ENCODE measurements at regions not wholly inside any gene's neighbourhood (a gene's known extent, or its start where the extent isn't known, plus 50 kb on each side); places are given as distances from the start of the nearest gene placed in this dataset.

DNA sequence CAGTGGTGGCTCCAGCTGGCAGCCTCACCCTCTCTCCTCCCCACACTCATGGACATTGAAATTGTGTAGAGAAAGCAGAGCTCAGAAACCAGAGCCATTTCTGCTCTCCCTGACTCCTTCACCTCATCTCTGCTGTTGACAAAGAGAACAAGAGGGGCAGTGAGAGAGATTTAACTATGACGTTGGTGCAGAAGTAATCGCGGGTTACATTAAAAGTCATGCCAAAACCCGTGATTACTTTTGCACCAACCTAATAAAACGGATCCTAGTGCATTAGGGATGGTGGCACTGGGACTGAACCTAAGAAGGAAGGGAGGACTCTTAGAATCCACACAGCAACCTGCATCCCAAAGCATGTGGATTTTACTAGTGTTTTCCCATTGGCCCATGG lies 113.3 kb upstream of the CDC42EP3 start:
- Mint-ChIP-seq H3K4me1 (no peaks in the 10 kb centered on the region), H3K27me3 (peaks cover 1% of the 10 kb centered on the region), H3K27ac (no peak overlapping the region), H3K36me3 (peaks cover 12% of the 10 kb centered on the region), H3K9me3 (peaks cover 23% of the 10 kb centered on the region), H3K4me3 (no peak overlapping the region)

DNA sequence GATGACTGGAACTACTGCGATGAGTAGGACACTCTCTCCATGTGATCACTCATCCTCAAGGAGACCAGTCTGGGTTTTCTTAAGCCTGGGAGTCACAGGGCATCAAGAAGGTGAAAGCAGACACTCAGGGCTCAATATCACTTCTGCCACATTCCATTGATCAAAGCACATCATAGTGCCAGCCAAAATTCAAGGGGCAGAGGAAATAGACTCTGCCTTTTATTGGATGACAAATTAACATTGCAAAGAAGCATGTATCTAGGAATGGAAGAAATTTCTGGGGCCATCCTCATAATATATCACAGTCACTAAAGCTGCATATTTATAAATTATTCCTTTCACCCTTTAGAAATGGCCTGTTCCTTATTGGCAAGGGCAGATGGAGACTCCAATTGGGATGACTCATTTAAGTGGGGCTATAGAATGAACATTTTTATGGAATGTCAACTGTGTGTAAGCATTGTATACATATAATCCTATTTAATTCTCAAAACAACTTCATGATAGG lies 114.8 kb upstream of the CDC42EP3 start:
- Mint-ChIP-seq H3K4me1 (no peaks in the 10 kb centered on the region), H3K4me3 (no peak overlapping the region), H3K9me3 (peaks cover 27% of the 10 kb centered on the region), H3K27ac (no peak overlapping the region), H3K27me3 (peaks cover 1% of the 10 kb centered on the region), H3K36me3 (peaks cover 12% of the 10 kb centered on the region)

DNA sequence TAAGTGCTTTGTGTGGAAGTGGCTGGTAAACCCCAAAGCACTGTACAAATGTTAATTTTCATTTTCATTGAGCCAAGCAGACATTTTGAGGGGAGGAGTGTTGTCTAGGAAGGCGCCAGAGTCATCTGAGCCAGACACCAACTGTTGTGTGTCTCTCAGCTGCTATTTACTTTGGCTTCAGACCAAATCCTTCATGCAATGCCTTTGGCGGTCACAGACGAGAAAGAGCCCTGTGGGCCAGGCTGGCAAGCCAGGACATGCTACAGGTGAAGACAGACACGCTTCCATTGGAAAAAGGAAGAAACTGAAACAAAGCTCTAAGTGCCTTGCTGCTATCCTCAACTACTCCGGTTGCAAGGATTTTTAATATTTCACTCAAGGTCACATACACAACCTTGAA lies 115.4 kb upstream of the CDC42EP3 start:
- Mint-ChIP-seq H3K4me3 (no peak overlapping the region), H3K4me1 (no peaks in the 10 kb centered on the region), H3K36me3 (peaks cover 12% of the 10 kb centered on the region), H3K9me3 (peaks cover 27% of the 10 kb centered on the region), H3K27ac (no peak overlapping the region), H3K27me3 (peaks cover 1% of the 10 kb centered on the region)

- no peaks in the 10 kb centered on the region for H3K4me1 Mint-ChIP-seq
- H3K36me3 Mint-ChIP-seq, result peaks cover 12% of the 10 kb centered on the region
- H3K27me3 Mint-ChIP-seq, result peaks cover 1% of the 10 kb centered on the region
- no peak overlapping the region for H3K4me3 Mint-ChIP-seq
- H3K9me3 Mint-ChIP-seq, result peaks cover 27% of the 10 kb centered on the region
- no peak overlapping the region for H3K27ac Mint-ChIP-seq
Measured at GRCh38 chr2:37788602-37789209, 117.3 kb upstream of the CDC42EP3 start.

DNA sequence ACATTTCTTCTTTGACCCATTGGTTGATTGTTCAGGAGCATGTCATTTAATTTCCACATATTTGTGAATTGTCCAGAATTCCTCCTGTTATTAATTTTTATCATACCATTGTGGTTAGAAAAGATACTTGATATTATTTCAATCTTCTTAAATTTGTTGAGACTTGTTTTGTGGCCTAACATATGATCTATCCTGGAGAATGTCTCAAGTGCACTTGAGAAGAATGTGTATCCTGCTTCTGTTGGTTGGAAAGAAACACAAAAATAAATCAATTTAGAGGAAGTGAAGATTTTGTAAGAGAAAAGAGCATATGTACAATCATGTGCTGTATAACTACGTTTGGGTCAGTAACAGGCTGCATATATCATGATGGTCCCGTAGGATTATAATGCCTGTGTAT lies 118.6 kb upstream of the CDC42EP3 start:
- peaks cover 27% of the 10 kb centered on the region for H3K9me3 Mint-ChIP-seq
- no peak overlapping the region for H3K27ac Mint-ChIP-seq
- peaks cover 12% of the 10 kb centered on the region for H3K36me3 Mint-ChIP-seq
- no peaks in the 10 kb centered on the region for H3K4me1 Mint-ChIP-seq
- peaks cover 1% of the 10 kb centered on the region for H3K27me3 Mint-ChIP-seq
- no peak overlapping the region for H3K4me3 Mint-ChIP-seq

DNA sequence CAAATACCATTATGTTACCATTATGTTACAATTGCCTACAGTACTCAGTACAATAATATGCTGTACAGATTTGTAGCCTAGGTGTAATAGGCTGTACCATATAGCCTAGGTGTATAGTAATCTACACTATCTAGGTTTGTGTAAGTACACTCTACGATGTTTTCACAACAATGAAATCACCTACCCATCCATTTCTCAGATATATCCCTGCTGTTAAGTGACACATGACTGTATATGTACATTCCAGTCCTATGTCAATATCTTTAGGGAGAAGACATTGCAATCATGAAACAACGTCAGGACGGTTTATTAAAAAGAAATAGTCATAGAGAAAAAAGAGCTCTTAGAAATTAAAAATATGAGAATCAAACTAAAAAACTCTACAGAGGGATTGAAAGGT lies 119.0 kb upstream of the CDC42EP3 start:
- no peak overlapping the region for H3K27ac Mint-ChIP-seq
- peaks cover 1% of the 10 kb centered on the region for H3K27me3 Mint-ChIP-seq
- H3K4me1 Mint-ChIP-seq, result no peaks in the 10 kb centered on the region
- no peak overlapping the region for H3K4me3 Mint-ChIP-seq
- H3K36me3 Mint-ChIP-seq, result peaks cover 12% of the 10 kb centered on the region
- peaks cover 27% of the 10 kb centered on the region for H3K9me3 Mint-ChIP-seq

DNA sequence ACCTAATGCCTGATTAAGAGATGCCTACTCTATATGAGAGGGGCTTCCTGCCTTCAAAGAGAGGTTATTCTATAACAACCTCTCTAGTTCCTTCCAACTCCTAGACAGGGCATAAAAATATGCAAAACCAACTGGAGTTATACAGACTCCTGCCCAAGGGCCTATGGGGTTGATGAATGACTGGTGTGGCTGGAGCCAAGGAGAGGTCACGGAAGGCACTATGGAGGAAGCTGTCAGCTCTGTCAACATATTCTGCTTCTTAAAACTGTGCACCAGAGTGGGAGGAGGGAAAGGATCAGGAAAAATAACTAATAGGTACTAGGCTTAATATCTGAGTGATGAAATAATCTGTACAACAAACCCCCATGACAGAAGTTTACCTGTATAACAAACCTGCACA lies 120.9 kb upstream of the CDC42EP3 start:
- Mint-ChIP-seq H3K4me3 (no peak overlapping the region), H3K4me1 (no peaks in the 10 kb centered on the region), H3K27me3 (peaks cover 1% of the 10 kb centered on the region), H3K9me3 (peaks cover 24% of the 10 kb centered on the region), H3K27ac (no peak overlapping the region), H3K36me3 (peaks cover 9% of the 10 kb centered on the region)

- H3K27ac Mint-ChIP-seq, result no peak overlapping the region
- H3K9me3 Mint-ChIP-seq, result peaks cover 19% of the 10 kb centered on the region
- peaks cover 1% of the 10 kb centered on the region for H3K27me3 Mint-ChIP-seq
Measured at GRCh38 chr2:37793004-37793403, 121.6 kb upstream of the CDC42EP3 start.

GRCh38 chr2:37794717-37795116 lies 123.3 kb upstream of the CDC42EP3 start:
- peaks cover under 1% of the 10 kb centered on the region for H3K27me3 Mint-ChIP-seq
- H3K27ac Mint-ChIP-seq, result no peak overlapping the region
- H3K4me3 Mint-ChIP-seq, result no peak overlapping the region
- H3K4me1 Mint-ChIP-seq, result no peaks in the 10 kb centered on the region
- peaks cover 5% of the 10 kb centered on the region for H3K9me3 Mint-ChIP-seq
- peaks cover under 1% of the 10 kb centered on the region for H3K36me3 Mint-ChIP-seq

More at GRCh38 chr2:37793004-37793403, 121.6 kb upstream of the CDC42EP3 start:
- Mint-ChIP-seq H3K36me3 (peaks cover 8% of the 10 kb centered on the region), H3K4me1 (no peaks in the 10 kb centered on the region), H3K4me3 (no peak overlapping the region)

- H3K27ac Mint-ChIP-seq, result no peak overlapping the region
Measured at GRCh38 chr2:37795456-37795855, 124.0 kb upstream of the CDC42EP3 start.

GRCh38 chr2:37795938-37796337 lies 124.5 kb upstream of the CDC42EP3 start:
- Mint-ChIP-seq H3K4me3 (no peak overlapping the region), H3K9me3 (no peaks in the 10 kb centered on the region), H3K36me3 (no peaks in the 10 kb centered on the region), H3K27me3 (no peaks in the 10 kb centered on the region), H3K4me1 (no peaks in the 10 kb centered on the region), H3K27ac (no peak overlapping the region)

More at GRCh38 chr2:37795456-37795855, 124.0 kb upstream of the CDC42EP3 start:
- Mint-ChIP-seq H3K36me3 (no peaks in the 10 kb centered on the region), H3K4me3 (no peak overlapping the region), H3K4me1 (no peaks in the 10 kb centered on the region), H3K27me3 (no peaks in the 10 kb centered on the region), H3K9me3 (no peaks in the 10 kb centered on the region)

GRCh38 chr2:37796481-37796880 lies 125.0 kb upstream of the CDC42EP3 start:
- Mint-ChIP-seq H3K27ac (no peak overlapping the region), H3K4me1 (no peaks in the 10 kb centered on the region), H3K36me3 (no peaks in the 10 kb centered on the region), H3K4me3 (no peak overlapping the region), H3K27me3 (no peaks in the 10 kb centered on the region), H3K9me3 (no peaks in the 10 kb centered on the region)

GRCh38 chr2:37797081-37797480 lies 125.6 kb upstream of the CDC42EP3 start:
- H3K27ac Mint-ChIP-seq, result no peak overlapping the region
- H3K4me1 Mint-ChIP-seq, result no peaks in the 10 kb centered on the region
- no peaks in the 10 kb centered on the region for H3K27me3 Mint-ChIP-seq
- no peaks in the 10 kb centered on the region for H3K9me3 Mint-ChIP-seq
- H3K4me3 Mint-ChIP-seq, result no peak overlapping the region
- H3K36me3 Mint-ChIP-seq, result no peaks in the 10 kb centered on the region

- Mint-ChIP-seq H3K27me3 (no peaks in the 10 kb centered on the region), H3K9me3 (no peaks in the 10 kb centered on the region), H3K4me1 (no peaks in the 10 kb centered on the region), H3K36me3 (no peaks in the 10 kb centered on the region), H3K27ac (no peak overlapping the region), H3K4me3 (no peak overlapping the region)
Measured at GRCh38 chr2:37798315-37799005, 126.6 kb upstream of the RMDN2 start.

DNA sequence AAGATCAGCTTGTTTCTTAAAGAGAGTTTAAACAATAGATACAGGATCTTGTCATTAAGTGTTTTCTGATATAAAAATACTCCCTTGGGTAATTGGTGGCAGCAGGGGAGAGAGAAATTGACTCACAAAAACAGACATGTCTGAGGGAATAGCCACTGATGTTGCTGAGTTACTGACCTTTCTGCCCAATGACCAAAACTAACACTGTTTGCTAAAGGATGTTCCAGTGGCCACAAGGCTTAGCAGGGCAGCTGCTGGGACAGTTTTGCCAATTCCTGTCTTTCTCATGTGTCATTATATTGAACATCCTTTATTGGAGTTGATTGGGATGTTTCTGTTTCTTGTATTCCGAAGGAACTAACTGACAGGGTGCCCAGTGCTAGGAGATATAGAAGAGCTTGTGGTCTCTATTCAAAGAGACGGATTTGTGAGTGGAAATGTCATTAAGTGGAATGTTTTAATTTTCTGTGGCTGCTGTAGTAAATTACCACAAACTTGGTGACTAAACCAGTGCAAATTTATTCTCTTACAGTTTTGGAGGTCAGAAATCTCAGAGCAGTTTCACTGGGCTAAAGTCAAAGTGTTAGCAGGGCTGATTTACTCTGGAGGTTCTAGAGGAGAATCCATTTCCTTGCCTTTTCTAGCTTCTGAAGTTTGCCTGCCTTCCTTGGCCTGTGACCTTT lies 124.8 kb upstream of the RMDN2 start:
- H3K36me3 Mint-ChIP-seq, result no peaks in the 10 kb centered on the region
- H3K4me3 Mint-ChIP-seq, result no peak overlapping the region
- H3K27ac Mint-ChIP-seq, result no peak overlapping the region
- no peaks in the 10 kb centered on the region for H3K27me3 Mint-ChIP-seq
- H3K4me1 Mint-ChIP-seq, result no peaks in the 10 kb centered on the region
- H3K9me3 Mint-ChIP-seq, result no peaks in the 10 kb centered on the region

GRCh38 chr2:37802211-37802752 lies 122.8 kb upstream of the RMDN2 start:
- H3K4me1 Mint-ChIP-seq, result no peaks in the 10 kb centered on the region
- H3K9me3 Mint-ChIP-seq, result peaks cover 8% of the 10 kb centered on the region
- no peak overlapping the region for H3K4me3 Mint-ChIP-seq
- H3K36me3 Mint-ChIP-seq, result no peaks in the 10 kb centered on the region
- H3K27me3 Mint-ChIP-seq, result no peaks in the 10 kb centered on the region
- no peak overlapping the region for H3K27ac Mint-ChIP-seq
